ENCODE measurements at regions not wholly inside any gene's neighbourhood (a gene's known extent, or its start where the extent isn't known, plus 50 kb on each side); places are given as distances from the start of the nearest gene placed in this dataset.

DNA sequence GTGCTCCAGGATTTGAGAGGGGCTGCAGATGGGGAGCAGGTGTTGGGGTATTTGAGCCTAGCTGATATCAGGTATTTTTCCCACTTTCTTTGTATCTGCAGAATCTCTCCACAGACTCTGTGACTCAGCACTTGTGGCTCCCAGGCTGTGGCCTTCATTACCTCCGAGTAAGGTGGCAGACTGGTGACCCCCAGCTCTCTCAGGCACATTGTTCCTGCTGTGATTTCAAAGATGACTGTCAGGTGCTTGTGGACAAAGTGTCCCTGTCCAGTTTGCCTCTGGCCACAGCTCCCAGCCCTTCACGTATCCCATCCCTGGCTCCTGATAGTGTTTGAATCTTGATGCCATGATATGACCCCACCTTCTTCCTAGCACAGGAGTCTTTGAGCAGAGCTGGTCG, 396.8 kb upstream of the PODXL start:
- TF ChIP-seq, protein P1, sequence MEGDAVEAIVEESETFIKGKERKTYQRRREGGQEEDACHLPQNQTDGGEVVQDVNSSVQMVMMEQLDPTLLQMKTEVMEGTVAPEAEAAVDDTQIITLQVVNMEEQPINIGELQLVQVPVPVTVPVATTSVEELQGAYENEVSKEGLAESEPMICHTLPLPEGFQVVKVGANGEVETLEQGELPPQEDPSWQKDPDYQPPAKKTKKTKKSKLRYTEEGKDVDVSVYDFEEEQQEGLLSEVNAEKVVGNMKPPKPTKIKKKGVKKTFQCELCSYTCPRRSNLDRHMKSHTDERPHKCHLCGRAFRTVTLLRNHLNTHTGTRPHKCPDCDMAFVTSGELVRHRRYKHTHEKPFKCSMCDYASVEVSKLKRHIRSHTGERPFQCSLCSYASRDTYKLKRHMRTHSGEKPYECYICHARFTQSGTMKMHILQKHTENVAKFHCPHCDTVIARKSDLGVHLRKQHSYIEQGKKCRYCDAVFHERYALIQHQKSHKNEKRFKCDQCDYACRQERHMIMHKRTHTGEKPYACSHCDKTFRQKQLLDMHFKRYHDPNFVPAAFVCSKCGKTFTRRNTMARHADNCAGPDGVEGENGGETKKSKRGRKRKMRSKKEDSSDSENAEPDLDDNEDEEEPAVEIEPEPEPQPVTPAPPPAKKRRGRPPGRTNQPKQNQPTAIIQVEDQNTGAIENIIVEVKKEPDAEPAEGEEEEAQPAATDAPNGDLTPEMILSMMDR (IDR thresholded peaks at IDR 0.05): no peak
- TF ChIP-seq POLR2AphosphoS5 (IDR thresholded peaks at IDR 0.05; ENCODE audit: insufficient read depth in 1 of 2, low read depth in 1 of 2) (no peak), POLR2A (IDR thresholded peaks at IDR 0.05) (no peak)

All from vagina (tissue), 2 donors.